Coronary artery (tissue), 2 donors: ENCODE measurements at regions not wholly inside any gene's neighbourhood (a gene's known extent, or its start where the extent isn't known, plus 50 kb on each side); places are given as distances from the start of the nearest gene placed in this dataset.

Experiments used
- DNase-seq: peaks from one replicate; pipeline ENCODE4 v3.0.0-alpha.2; 2017; ENCODE audit warnings: low spot score
- H3K27ac ChIP-seq, 2 donors: fragments of 200-600 bp; sonication (generic); one replicate each; pipeline ENCODE4 v1.5.1; 2016 to 2019
- H3K4me3 ChIP-seq: fragments of 200-600 bp; sonication (generic); 2 replicates; pipeline ENCODE4 v1.5.1; 2016; ENCODE audit warnings: mild to moderate bottlenecking, moderate library complexity
- CTCF ChIP-seq: fragments of 200-600 bp; sonication (generic); IDR thresholded peaks from one replicate; pipeline ENCODE4 v1.5.1; 2019; ENCODE audit warnings: antibody characterized with exemption

- no peak overlapping the region for H3K4me3 ChIP-seq
- no peak for TF ChIP-seq CTCF
- H3K27ac ChIP-seq: no peak overlapping the region
- DNase-seq: no peak
Measured at GRCh38 chr1:229981736-229982135, 85.3 kb upstream of the GALNT2 start.

- no peak for DNase-seq
- H3K4me3 ChIP-seq: no peak overlapping the region
- no peak for TF ChIP-seq CTCF
- no peak overlapping the region for H3K27ac ChIP-seq
Measured at GRCh38 chr1:229984310-229984991, 82.6 kb upstream of the GALNT2 start.

GRCh38 chr1:229984992-229985612 lies 81.9 kb upstream of the GALNT2 start:
- TF ChIP-seq CTCF: no peak
- Histone ChIP-seq H3K4me3 (no peak overlapping the region), H3K27ac (no peak overlapping the region)
- no peak for DNase-seq

GRCh38 chr1:229985613-229986010 lies 81.4 kb upstream of the GALNT2 start:
- no peak for DNase-seq
- H3K4me3 ChIP-seq: no peak overlapping the region
- TF ChIP-seq CTCF: no peak
- H3K27ac ChIP-seq: no peak overlapping the region

- Histone ChIP-seq H3K4me3 (no peak overlapping the region), H3K27ac (no peak overlapping the region)
- DNase-seq: no peak
- no peak for TF ChIP-seq CTCF
Measured at GRCh38 chr1:229986737-229987337, 80.2 kb upstream of the GALNT2 start.

- no peak for DNase-seq
- TF ChIP-seq CTCF: no peak
- H3K4me3 ChIP-seq: no peak overlapping the region
- H3K27ac ChIP-seq: no peak overlapping the region
Measured at GRCh38 chr1:229987953-229988352, 79.1 kb upstream of the GALNT2 start.

- DNase-seq: no peak
- no peak overlapping the region for H3K4me3 ChIP-seq
- TF ChIP-seq CTCF: no peak
- H3K27ac ChIP-seq: no peak overlapping the region
Measured at GRCh38 chr1:229988534-229988933, 78.5 kb upstream of the GALNT2 start.
